NCI-H2196 treated with DMSO at 0.1 percent for 48 hours (cell line): ENCODE measurements at regions not wholly inside any gene's neighbourhood (a gene's known extent, or its start where the extent isn't known, plus 50 kb on each side); places are given as distances from the start of the nearest gene placed in this dataset.
"Not testable (repeated sequence)": the region's sequence is repeated elsewhere in the genome, so short reads cannot be mapped to it uniquely, and the experiment has no call there.

Source experiments
- DNase-seq: peaks from one replicate; lab custom pipeline; 2025; ENCODE audit not compliant: unreplicated experiment; lab: John Stamatoyannopoulos, UW

DNA sequence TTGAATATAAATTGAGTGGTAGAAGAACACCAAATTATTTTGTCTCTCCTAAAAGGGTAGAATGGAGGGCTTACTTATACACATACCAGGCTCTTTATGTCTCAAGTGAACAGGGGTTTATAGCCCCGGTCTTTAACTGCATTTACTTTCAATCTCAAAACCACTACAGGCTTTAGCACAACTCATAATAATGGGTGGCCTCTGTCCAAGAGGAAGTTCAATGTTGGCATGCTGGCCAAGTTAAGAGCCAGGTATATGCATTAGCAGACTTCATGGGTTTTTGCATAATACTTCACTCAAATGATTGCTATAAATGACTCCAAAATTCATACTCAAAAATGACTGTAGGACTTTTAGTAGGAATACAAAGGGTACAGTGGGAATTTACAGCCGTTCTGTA, 118.5 kb upstream of the OTUD4 start:
- DNase-seq: no peak

DNA sequence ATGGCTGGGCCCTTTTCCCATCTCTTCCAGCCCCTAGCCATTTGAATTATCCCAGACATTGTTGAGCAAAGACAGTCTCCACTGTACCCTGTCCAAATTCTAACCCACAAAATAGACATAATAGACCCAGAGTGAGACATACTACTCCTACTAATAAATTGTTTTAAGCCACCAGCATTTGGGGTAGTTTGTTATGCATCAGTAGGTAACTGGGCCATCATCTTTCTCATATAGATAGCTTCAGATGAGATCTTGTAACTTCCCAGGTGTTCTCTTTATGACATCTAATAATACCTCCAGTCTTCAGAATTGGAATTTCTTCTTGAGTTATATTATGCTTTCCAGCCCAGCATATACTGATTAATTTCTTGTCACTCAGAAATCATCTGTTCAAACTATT, 117.2 kb upstream of the OTUD4 start:
- no peak for DNase-seq

DNA sequence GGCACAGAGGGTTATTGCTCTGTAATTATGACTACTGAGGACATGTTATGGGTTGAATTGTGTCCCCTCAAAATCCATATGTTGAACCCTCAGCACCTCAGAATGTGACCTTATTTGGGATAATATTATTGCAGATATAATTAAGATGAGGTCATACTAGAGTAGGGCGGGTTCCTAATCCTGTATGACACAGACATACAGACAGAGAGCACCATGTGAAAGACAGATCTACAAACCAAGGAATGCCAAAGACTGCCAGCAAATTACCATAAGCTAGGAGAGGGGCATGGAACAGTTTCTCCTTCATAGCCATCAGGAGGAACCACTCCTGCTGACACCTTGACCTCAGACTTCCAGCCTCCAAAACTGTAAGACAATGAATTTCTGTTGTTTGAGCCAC, 115.2 kb upstream of the OTUD4 start:
- DNase-seq: no peak

DNA sequence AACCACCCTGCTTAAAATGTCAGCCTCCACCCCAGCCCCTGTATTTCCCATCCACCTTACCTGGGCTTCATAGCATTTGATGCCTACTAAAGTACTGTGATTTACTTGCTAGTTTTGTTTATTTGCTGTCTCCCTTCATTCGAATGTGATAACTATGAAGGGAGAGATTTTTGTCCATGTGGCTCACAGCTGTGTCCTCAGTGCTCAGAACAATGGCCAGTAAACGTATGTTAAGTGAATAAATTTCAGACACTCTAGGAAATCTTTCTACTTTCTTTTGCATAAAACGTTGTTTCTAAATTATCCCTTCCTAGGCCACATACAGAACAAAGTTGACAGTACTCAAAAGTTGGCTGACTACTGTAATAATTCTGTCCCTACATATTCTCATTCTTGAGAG, 114.7 kb upstream of the OTUD4 start:
- no peak for DNase-seq

DNA sequence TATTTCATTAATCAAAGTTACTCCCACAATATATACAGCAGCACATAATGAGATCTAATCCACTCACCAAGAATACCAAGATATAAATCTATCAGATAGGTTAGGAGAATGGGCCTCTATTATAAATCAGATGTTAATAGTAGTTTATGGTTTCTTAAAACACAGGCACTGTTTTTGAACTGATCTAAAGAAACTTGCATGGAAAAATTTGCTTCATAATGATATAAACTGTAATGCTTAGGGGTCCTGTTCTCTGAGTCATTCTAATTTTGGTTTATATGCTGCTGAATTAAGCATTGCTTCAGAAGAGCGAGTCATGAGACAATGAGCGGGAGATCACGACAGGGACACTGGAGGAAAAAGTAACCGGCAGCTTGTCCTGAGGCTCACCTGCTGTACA, 113.3 kb upstream of the OTUD4 start:
- no peak for DNase-seq

DNA sequence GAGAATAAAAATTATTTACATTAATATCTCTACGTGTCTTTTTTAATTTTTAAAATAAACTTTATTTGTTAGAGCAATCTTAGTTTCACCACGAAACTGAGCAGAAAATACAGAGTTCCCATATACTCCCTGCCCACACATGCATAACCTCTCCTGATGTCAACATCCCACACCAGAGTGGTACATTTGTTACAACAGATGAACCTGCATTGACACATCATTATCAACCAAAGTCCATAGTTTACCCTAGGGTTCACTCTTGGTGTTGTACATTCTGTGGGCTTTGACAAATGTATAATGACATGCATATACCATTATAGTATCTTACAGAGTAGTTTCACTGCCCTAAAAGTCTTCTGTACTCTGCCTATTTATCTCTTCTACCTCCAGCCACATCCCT, 110.6 kb upstream of the OTUD4 start:
- DNase-seq: no peak

DNA sequence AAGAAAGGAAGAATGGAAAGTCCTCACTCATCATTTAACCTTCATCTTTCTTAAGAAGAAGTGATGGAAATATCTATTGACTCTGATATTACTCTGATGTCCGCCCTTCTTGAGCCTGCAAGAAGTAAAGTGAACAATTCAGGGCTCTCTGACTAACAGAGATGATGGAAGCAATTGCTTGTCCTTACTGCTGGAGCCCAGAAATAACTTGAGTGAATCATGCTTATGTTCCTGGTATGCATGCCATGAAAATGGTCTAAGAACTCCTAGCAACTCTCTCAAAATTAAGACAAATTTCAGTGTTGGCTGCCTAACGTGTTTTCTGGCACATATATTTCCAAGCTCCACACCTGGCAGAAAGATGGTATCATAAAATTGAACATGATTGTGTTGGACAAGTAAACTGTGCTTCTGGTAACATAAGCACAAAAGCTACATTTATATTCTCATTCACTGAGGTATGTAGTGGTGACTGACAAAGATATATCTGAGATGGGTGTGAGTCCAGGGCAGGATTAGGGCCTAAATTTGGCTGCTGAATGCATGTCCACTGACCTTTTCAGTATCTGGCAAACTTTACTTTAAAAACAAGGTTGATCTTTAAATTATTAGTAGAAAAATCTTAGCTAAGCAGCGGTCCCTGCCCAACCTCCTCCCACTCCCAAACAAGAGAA, 109.2 kb upstream of the OTUD4 start:
- DNase-seq: no peak

DNA sequence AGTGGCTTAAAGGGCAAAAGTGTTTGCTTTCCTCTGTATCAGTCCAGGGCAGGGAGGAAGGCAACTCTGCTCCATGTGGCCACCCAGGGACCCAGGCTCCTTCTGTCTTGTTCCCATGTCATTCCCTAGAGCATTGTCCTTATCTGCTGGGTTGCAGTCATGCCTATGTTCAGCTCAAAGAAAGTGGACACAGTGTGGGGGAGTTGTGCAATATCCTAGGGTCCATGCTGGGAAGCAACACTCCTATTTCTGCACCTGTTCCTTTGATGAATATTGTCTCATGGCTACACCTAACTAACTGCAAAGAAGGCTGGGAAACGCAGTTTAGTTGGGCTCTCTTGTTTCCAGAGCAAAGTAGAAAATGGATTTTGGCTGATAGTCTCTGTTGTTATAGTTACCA, 107.0 kb upstream of the OTUD4 start:
- no peak for DNase-seq

DNA sequence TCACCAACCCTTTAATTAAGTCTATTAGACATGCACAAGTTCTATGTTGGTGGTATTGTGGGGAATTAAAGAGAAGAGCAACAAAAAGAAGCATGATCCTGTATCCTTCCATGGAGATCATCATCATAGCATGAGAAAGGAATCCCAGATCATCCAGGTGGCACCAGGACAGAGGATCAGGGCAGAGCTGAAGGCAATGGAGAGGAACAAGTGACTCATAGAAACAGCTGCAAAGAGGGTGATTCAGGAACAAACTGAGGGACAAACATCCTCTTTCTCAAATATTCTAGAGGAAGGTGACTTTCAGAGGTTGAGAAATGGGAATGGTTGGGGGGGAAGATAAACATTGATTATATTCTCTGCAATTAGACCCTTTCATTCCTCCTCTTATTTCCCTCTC, 105.5 kb upstream of the OTUD4 start:
- no peak for DNase-seq

DNA sequence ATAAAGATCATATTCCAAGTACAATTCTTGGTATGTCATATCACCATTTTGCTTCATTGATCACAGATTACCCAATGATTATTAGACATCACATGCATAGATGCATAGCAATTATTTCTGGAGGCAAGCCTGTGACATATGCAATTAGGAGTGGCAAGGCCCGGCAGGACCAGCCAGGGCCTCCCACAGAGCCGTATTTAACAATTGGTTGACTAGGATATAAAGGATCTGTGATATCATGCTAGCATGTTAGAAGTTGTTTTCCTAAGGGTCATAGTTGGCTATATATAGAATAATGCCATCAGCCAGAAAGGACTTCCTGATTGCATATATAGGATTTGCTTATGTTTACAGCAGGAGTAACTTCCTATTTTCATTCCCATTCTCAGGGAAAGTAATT, 103.5 kb upstream of the OTUD4 start:
- DNase-seq: no peak

DNA sequence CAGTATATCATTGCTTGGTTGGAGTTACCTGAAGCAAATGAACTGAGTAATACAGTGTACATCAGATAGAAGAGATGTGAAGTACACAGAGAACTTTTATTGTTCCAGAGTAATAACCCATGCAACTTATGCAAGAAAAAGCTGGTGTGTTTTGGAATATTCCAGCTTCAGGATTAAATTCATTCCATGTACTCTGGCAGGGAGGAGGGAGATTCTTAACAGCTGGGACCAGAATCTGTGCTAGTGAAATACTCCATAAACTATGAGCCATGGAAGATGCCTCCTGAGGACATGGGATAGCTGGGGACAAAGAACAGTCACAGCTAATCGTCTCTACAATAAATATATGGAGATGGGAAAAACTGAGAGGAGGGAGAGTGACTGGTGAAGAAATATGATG, 101.6 kb upstream of the OTUD4 start:
- DNase-seq: no peak

DNA sequence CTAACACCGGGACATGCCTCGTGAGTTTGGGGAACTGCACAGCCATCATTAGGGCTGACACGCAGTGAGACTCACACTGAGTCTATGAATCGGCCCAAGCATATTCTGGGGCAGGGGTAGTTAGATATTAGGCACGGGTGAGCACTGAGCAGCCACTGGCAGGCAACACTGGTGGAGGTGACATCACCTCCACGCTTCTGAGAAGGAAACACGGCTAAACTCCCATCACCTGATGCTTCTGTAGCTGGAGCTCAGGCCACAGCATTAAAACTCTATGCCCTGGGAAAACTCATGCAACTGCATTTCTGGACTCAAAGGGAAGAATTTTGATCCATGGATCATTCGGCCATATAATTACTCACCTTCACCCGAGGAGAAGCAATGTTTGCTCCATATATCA, 100.8 kb upstream of the OTUD4 start:
- no peak for DNase-seq

DNA sequence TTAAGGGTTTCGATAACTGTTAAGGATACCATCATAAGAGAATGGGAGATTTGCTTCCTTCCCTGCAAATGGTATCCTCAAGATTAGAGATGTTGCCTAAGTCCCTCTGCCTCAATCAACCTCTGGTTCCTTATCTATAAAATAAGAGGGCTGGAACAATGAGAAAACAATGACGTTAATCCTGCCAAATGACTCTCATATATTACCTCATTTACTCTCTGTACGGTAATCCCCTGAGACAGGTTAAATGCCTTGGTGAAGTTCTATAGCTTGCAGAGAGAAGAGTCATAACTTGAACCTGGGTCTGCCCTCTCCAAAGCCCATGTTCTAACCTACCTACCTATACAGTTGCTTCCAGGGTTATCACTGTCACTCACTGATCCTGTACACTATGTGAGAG, 100.2 kb upstream of the OTUD4 start:
- no peak for DNase-seq

DNA sequence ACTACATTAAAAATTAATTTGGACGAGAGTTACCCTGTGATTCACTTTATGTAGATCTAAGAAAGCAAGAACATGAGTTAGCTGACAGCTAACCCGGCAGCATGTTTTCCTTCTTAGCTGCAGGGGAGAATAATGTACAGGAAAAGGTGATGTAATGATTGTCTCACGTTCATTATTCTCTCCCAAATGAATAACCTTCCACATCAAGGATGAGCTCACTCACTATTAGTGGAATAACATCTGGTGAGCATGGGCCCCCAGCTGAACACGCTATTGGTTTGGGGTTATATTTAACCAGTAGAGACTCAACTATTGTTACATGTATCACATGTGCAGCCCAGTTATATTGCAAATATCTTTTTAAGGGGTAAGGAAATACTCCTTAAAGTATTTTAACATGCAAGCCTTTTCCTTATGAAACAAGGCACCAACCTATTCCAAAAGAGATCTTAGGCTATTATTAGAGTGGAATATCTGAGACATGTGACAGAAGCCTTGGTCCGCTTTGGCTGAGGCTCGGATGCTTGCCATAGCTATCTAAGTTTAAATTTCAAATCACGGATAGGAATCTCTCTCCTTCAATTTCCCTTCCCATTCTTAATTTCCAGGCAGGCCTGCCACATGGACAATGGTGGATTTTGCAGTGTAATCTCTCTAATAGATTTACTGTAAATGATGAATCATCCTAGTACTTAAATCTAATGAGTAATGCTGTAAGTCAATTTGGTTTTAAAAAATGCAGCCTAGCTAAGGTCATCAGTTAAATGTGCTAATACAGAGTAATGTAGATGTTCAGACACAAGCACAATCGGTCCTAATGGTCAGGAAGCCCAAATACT, 99.0 kb upstream of the OTUD4 start:
- DNase-seq: no peak

DNA sequence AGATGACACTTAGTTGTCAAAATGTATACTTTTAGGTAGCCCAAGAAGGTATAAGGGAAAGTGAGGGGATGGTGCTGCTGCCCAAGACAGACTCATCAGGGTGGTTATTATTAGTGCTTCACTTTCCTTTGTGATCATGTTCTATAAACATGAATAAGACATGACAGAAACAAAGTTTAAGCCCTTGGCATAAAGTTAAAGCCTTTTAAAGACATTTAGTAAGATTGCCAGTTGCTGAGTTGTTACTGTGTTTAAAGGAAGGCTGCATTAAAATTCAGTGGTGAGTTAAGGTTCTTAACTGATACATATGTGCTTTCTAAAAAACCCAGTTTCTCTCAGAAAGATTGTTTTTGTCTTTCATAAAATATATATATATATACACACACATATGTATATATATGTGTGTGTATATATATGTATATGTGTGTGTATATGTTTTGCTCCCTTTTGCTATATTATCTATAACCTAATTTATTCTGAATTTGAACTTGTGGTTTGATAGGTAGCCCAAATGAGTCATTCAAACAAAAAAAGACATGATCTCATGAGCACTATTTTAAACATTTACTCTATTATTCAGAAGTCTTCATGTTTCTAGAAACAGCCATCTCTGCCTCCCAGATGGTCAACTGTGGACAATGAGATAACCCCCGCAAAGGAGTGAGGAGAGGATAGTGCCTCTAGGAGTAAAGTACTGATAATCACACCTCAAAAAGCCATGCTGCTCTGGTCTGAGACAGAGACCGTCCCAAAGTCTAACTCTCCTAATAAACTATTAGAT, 98.1 kb upstream of the OTUD4 start:
- DNase-seq: no peak

DNA sequence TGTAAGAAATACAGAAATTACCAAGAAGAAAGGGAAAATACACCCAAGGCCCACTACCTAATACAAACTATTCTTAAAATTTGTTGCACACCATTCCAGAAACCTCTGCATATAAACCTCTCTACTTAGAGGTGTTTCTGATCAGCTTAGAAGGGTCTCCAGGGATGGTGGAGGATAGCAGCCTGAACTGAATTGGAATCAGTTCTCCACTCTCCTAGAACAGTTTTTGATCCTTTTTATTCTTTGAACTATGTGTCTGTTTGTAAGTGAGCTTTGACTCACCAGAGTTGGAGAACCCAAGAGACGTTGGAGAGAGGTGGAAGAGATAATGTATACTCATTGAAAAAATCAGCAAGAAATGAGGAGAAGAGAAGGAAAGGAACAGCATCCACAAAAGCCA, 96.6 kb upstream of the OTUD4 start:
- DNase-seq: no peak

DNA sequence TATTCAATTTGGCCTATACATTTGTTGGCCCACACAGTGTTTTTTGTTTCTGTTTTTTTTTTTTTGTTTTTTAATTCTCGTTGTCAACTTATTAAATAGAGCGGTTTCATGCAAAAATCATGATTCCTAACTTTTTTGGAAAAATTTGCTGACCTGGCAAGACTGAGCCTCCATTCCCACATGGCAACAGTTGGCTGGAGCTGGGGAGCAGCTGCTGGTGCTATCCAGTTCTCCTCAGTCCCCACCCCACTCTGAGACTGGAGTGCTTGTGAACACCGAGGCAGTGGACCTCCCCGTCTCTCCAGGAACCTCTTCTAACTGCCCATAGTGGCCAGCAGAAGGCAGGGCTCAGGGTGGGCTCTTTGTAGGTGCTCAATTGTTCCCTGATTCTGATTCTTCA, 95.7 kb upstream of the OTUD4 start:
- DNase-seq: no peak

DNA sequence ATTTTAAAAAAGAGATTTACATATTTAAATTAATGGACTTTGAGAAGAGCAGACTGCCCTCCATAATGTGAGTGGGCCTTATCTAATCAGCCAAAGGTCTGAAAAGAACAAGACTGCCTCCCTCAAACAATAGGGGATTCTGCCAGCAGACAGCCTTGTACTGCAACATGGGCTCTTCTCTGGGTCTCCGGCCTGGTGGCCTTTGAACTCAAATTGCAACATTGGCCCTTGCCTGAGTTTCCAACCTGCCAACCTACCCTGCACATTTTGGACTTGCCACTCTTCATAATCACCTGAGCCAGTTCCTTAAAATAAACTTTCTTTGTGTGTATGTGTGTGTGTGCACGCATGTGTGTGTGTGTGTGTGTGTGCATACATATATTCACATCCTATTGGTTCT, 90.8 kb upstream of the OTUD4 start:
- DNase-seq: no peak

DNA sequence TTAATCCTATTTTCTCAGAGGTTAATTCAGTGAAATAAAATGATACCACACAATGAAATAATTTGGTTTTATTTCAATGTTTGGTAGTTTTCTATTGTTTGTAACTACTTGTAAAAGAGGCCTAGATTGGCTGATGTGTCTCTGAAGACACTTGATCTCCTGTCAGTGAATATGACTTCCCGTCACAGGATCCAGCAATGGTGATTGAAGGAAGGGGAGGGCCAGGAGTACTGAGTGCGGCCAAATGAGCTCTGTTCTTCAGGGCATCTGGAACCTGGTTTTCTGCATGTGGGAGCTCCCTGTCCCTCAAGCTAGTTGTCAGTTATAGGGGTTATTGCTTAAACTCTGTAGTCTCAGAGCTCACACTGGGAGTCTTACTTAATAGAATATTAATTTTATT, 86.5 kb upstream of the OTUD4 start:
- DNase-seq: no peak

DNA sequence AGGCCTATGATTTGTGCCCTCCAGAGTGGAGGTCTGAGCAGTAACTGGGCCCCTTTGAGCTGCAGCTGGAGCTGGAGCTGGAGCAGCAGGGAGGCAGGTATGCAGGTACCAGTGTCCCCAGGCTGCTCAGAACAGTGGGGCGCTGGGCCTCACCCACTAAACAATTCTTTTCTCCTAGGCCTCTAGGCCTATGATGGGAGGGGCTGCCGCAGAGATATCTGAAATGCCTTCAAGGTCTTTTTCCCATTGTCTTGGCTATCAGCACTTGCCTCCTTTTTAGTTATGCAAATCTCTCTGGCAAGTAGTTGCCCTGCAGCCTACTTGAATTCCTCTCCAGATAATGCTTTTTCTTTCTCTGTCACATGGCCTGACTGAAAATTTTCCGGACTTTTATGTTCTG, 79.7 kb upstream of the OTUD4 start:
- no peak for DNase-seq

DNA sequence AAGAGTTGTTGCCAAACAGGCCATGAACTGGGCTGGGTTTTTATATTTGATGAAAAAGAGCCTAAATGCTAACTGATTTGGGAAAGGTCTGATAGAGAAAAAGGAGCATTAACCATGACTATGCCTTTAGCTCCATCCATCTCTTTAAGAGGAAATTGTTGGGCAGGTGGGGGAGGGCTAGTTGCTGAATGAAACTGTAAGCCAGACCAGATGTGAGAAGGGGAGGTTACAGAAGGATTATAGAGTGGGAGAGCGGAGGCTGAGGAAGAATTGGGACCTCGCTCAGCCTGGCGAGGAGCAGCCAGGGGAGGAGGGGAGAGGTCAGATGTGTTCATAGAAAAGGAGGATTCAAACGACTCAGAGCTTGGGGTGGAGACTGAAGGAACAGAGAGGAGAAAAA, 74.9 kb upstream of the OTUD4 start:
- DNase-seq: not testable (repeated sequence)

DNA sequence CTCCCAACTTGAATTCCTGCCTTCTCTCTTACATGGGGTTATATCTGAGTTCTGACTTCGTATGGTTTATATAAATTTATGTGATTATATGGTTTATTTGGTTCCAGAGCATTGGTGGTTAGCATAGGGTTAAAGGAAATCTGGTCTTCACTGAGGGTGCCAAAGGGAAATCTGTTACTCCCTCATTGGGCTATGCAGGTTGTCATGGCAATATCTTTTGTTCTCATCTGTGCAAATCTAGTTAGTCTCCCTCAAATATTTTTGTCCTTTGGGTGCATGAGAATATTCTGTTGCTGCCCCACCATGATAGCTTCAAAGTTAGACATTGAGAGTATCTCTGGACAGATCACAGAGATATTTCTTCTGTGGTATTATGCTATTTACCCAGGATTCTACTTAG, 71.8 kb upstream of the OTUD4 start:
- no peak for DNase-seq
